Esophagus (tissue), 2 donors: ENCODE measurements at regions not wholly inside any gene's neighbourhood (a gene's known extent, or its start where the extent isn't known, plus 50 kb on each side); places are given as distances from the start of the nearest gene placed in this dataset.

Source experiments
- H3K27ac ChIP-seq, 2 donors: one replicate each; pipeline ENCODE4 v1.5.1; 2013; ENCODE audit warnings: low read depth in 2 of 2, mild to moderate bottlenecking in 2 of 2, inconsistent platforms in 1 of 2, low read length in 1 of 2, moderate library complexity in 1 of 2
- H3K27me3 ChIP-seq, 2 donors: one replicate each; pipeline ENCODE4 v1.6.1; 2013; ENCODE audit warnings: low read length in 2 of 2, control low read depth in 1 of 2, mild to moderate bottlenecking in 1 of 2; ENCODE audit not compliant: insufficient read depth in 2 of 2, control insufficient read depth in 1 of 2
- H3K36me3 ChIP-seq, 2 donors: one replicate each; pipeline ENCODE4 v1.6.1; 2013; ENCODE audit warnings: low read length in 1 of 2; ENCODE audit not compliant: control insufficient read depth in 2 of 2, insufficient read depth in 2 of 2
- H3K4me1 ChIP-seq, 2 donors: one replicate each; pipeline ENCODE4 v1.6.1; 2013; ENCODE audit warnings: low read length in 1 of 2; ENCODE audit not compliant: control insufficient read depth in 2 of 2, insufficient read depth in 2 of 2
- H3K4me3 ChIP-seq, 2 donors: one replicate each; pipeline ENCODE4 v1.5.1; 2013; ENCODE audit warnings: low read length in 2 of 2, mild to moderate bottlenecking in 2 of 2, low read depth in 1 of 2, moderate library complexity in 1 of 2
- H3K9me3 ChIP-seq, 2 donors: one replicate each; pipeline ENCODE4 v1.6.1; 2013; ENCODE audit warnings: mild to moderate bottlenecking in 2 of 2, low read depth in 1 of 2, low read length in 1 of 2, moderate library complexity in 1 of 2; ENCODE audit not compliant: control insufficient read depth in 2 of 2, insufficient read depth in 1 of 2
- WGBS, 2 donors: extraction: QIAGEN DNeasy Blood & Tissue Kit; methylation state at CpG; one replicate each; pipeline ENCODE4 v1.1.7; 2013; 5-methylcytosine and 5-hydroxymethylcytosine counted together
- donor health status: healthy with polysubstance abuse.
- donor health status: Bipolar disorder and iron deficiency.

- Histone ChIP-seq H3K4me3 (no peak overlapping the region), H3K4me1 (no peaks in the 10 kb centered on the region), H3K9me3 (no peaks in the 10 kb centered on the region), H3K36me3 (no peaks in the 10 kb centered on the region), H3K27ac (no peak overlapping the region), H3K27me3 (no peaks in the 10 kb centered on the region)
- WGBS, 2 donors, result 77 to 78% methylated on average over 6 of the region's 6 CpGs
Measured at GRCh38 chr13:30816736-30817135, 81.4 kb downstream of the ALOX5AP start.

- Histone ChIP-seq H3K27me3 (no peaks in the 10 kb centered on the region), H3K9me3 (no peaks in the 10 kb centered on the region), H3K4me3 (no peak overlapping the region), H3K27ac (no peak overlapping the region), H3K36me3 (no peaks in the 10 kb centered on the region), H3K4me1 (peaks cover 0 to 3% of the 10 kb centered on the region in 2 donors)
- WGBS, 2 donors, result 66 to 76% methylated on average over 10 of the region's 10 CpGs
Measured at GRCh38 chr13:30818323-30818960, 83.1 kb downstream of the ALOX5AP start.

- WGBS, 2 donors, result 72 to 74% methylated on average over 7 of the region's 7 CpGs
- H3K4me1 ChIP-seq, result peaks cover 0 to 3% of the 10 kb centered on the region in 2 donors
Measured at GRCh38 chr13:30819136-30819888, 84.0 kb downstream of the ALOX5AP start.

GRCh38 chr13:30821421-30821820, 84.7 kb upstream of the MEDAG start:
- no peak overlapping the region for H3K27ac ChIP-seq

More at GRCh38 chr13:30819136-30819888, 84.0 kb downstream of the ALOX5AP start:
- no peaks in the 10 kb centered on the region for H3K27me3 ChIP-seq
- no peaks in the 10 kb centered on the region for H3K9me3 ChIP-seq
- no peak overlapping the region for H3K27ac ChIP-seq
- H3K36me3 ChIP-seq, result no peaks in the 10 kb centered on the region
- no peak overlapping the region for H3K4me3 ChIP-seq

GRCh38 chr13:30824651-30825050, 81.4 kb upstream of the MEDAG start:
- Histone ChIP-seq H3K4me1 (peaks cover 0 to 6% of the 10 kb centered on the region in 2 donors), H3K27ac (no peak overlapping the region), H3K9me3 (no peaks in the 10 kb centered on the region), H3K4me3 (no peak overlapping the region), H3K36me3 (no peaks in the 10 kb centered on the region), H3K27me3 (no peaks in the 10 kb centered on the region)
- WGBS, 2 donors, result 47 to 54% methylated on average over 10 of the region's 10 CpGs

More at GRCh38 chr13:30821421-30821820, 84.7 kb upstream of the MEDAG start:
- H3K9me3 ChIP-seq, result no peaks in the 10 kb centered on the region
- no peak overlapping the region for H3K4me3 ChIP-seq
- peaks cover 0 to 3% of the 10 kb centered on the region in 2 donors for H3K4me1 ChIP-seq
- WGBS, 2 donors, result 59 to 60% methylated on average over 2 of the region's 2 CpGs
- H3K27me3 ChIP-seq, result no peaks in the 10 kb centered on the region
- no peaks in the 10 kb centered on the region for H3K36me3 ChIP-seq

GRCh38 chr13:30826911-30827577, 79.0 kb upstream of the MEDAG start:
- Histone ChIP-seq H3K9me3 (no peaks in the 10 kb centered on the region), H3K27me3 (no peaks in the 10 kb centered on the region), H3K27ac (no peak overlapping the region), H3K4me1 (peaks cover 0 to 4% of the 10 kb centered on the region in 2 donors), H3K4me3 (no peak overlapping the region), H3K36me3 (no peaks in the 10 kb centered on the region)
- WGBS, 2 donors, result 95% methylated on average over 15 of the region's 15 CpGs

GRCh38 chr13:30827578-30827925, 78.5 kb upstream of the MEDAG start:
- Histone ChIP-seq H3K4me1 (peaks cover 0 to 3% of the 10 kb centered on the region in 2 donors), H3K27ac (no peak overlapping the region), H3K4me3 (no peak overlapping the region), H3K36me3 (no peaks in the 10 kb centered on the region), H3K27me3 (no peaks in the 10 kb centered on the region), H3K9me3 (no peaks in the 10 kb centered on the region)
- 86 to 95% methylated on average over 3 of the region's 3 CpGs for WGBS, 2 donors

- Histone ChIP-seq H3K4me1 (peaks cover 0 to 10% of the 10 kb centered on the region in 2 donors), H3K36me3 (no peaks in the 10 kb centered on the region), H3K27me3 (no peaks in the 10 kb centered on the region), H3K27ac (no peak overlapping the region), H3K4me3 (no peak overlapping the region), H3K9me3 (no peaks in the 10 kb centered on the region)
- 66 to 81% methylated on average over 2 of the region's 2 CpGs for WGBS, 2 donors
Measured at GRCh38 chr13:30829145-30829832, 76.8 kb upstream of the MEDAG start.

- WGBS, 2 donors, result 82 to 88% methylated on average over 10 of the region's 10 CpGs
- peaks cover 0 to 10% of the 10 kb centered on the region in 2 donors for H3K4me1 ChIP-seq
- no peaks in the 10 kb centered on the region for H3K9me3 ChIP-seq
- no peaks in the 10 kb centered on the region for H3K36me3 ChIP-seq
- H3K27ac ChIP-seq, result no peak overlapping the region
- H3K27me3 ChIP-seq, result no peaks in the 10 kb centered on the region
- no peak overlapping the region for H3K4me3 ChIP-seq
Measured at GRCh38 chr13:30829833-30830637, 76.0 kb upstream of the MEDAG start.
